Esophagus mucosa (tissue), 1 donor: ENCODE measurements at regions not wholly inside any gene's neighbourhood (a gene's known extent, or its start where the extent isn't known, plus 50 kb on each side); places are given as distances from the start of the nearest gene placed in this dataset.
A peak's percentile ranks its signal among the peaks of the same experiment; 100 is the strongest.
"Not testable (repeated sequence)": the region's sequence is repeated elsewhere in the genome, so short reads cannot be mapped to it uniquely, and the experiment has no call there.

Experiments
- ATAC-seq: fragments of 200-7000 bp; cut with Tn5 transposase; one replicate; pipeline ENCODE4 v1.9.1; 2020
- donor health status: DM: yes; HTN: yes; CAD: no.

- not testable (repeated sequence) for ATAC-seq
Observed at GRCh38 chr10:121400507-121400906, 197.7 kb downstream of the FGFR2 start.

- ATAC-seq, result no peak
Observed at GRCh38 chr10:121403527-121403926, 194.7 kb downstream of the FGFR2 start.

GRCh38 chr10:121404611-121405010, 193.6 kb downstream of the FGFR2 start:
- ATAC-seq, result no peak

- ATAC-seq, result no peak
Observed at GRCh38 chr10:121405096-121405495, 193.1 kb downstream of the FGFR2 start.

GRCh38 chr10:121405549-121405948, 192.7 kb downstream of the FGFR2 start:
- no peak for ATAC-seq

- no peak for ATAC-seq
Observed at GRCh38 chr10:121405953-121406352, 192.3 kb downstream of the FGFR2 start.

GRCh38 chr10:121406823-121407545, 191.3 kb downstream of the FGFR2 start:
- ATAC-seq, result peak; percentile 61

GRCh38 chr10:121409466-121410104, 188.7 kb downstream of the FGFR2 start:
- no peak for ATAC-seq

- ATAC-seq, result no peak
Observed at GRCh38 chr10:121411004-121411403, 187.2 kb downstream of the FGFR2 start.

- no peak for ATAC-seq
Observed at GRCh38 chr10:121413951-121414350, 184.3 kb downstream of the FGFR2 start.

GRCh38 chr10:121414366-121415062, 183.7 kb downstream of the FGFR2 start:
- ATAC-seq, result no peak

GRCh38 chr10:121415063-121415399, 183.2 kb downstream of the FGFR2 start:
- ATAC-seq, result no peak

GRCh38 chr10:121416071-121416470, 182.2 kb downstream of the FGFR2 start:
- ATAC-seq, result peak; percentile 55

- ATAC-seq, result no peak
Observed at GRCh38 chr10:121417298-121417697, 180.9 kb downstream of the FGFR2 start.

GRCh38 chr10:121418126-121418777, 180.0 kb downstream of the FGFR2 start:
- ATAC-seq, result peak; percentile 93

GRCh38 chr10:121420006-121420405, 178.2 kb downstream of the FGFR2 start:
- ATAC-seq, result no peak

GRCh38 chr10:121422096-121422495, 176.1 kb downstream of the FGFR2 start:
- ATAC-seq, result no peak

GRCh38 chr10:121425623-121426022, 172.6 kb downstream of the FGFR2 start:
- no peak for ATAC-seq

GRCh38 chr10:121426307-121426706, 171.9 kb downstream of the FGFR2 start:
- no peak for ATAC-seq
